PFSK-1 (cell line): ENCODE measurements at regions not wholly inside any gene's neighbourhood (a gene's known extent, or its start where the extent isn't known, plus 50 kb on each side); places are given as distances from the start of the nearest gene placed in this dataset.

ENCODE experiments used
- FOXP2 ChIP-seq: optimal IDR thresholded peaks from 2 replicates; pipeline ENCODE3; 2011; ENCODE audit warnings: borderline replicate concordance, control low read depth, inconsistent platforms; ENCODE audit not compliant: insufficient read depth; ENCODE audit errors: extremely low read length, extremely low read depth
- POLR2AphosphoS5 ChIP-seq: IDR thresholded peaks from 2 replicates; pipeline ENCODE4 v1.6.1; 2012; ENCODE audit warnings: low read depth, mild to moderate bottlenecking, control low read depth, low read length, moderate library complexity
- REST ChIP-seq, 2 experiments: IDR thresholded peaks; 2 replicates each; pipeline versions ENCODE4 v1.6.1 to v1.8.0; 2011 to 2012; ENCODE audit warnings: low read depth in 2 of 2, low read length in 2 of 2, control low read depth in 1 of 2, inconsistent platforms in 1 of 2, mild to moderate bottlenecking in 1 of 2, moderate library complexity in 1 of 2; ENCODE audit not compliant: insufficient read depth in 1 of 2
- SIN3A ChIP-seq: IDR thresholded peaks from 2 replicates; pipeline ENCODE4 v1.6.1; 2012; ENCODE audit warnings: mild to moderate bottlenecking, low read length, moderate library complexity, borderline replicate concordance; ENCODE audit not compliant: insufficient read depth
- TAF1 ChIP-seq: IDR thresholded peaks from 2 replicates; pipeline ENCODE4 v1.6.1; 2012; ENCODE audit warnings: low read length, control low read depth, borderline replicate concordance; ENCODE audit not compliant: insufficient read depth

GRCh38 chr4:52198294-52198693, 147.2 kb downstream of the SPATA18 start:
- TF ChIP-seq REST (IDR thresholded peaks at IDR 0.05; ENCODE audit: insufficient read depth in 1 of 2, low read depth in 2 of 2, low read length in 2 of 2), result no peak
- no peak for TF ChIP-seq POLR2AphosphoS5
- TF ChIP-seq TAF1, result no peak
- no peak for TF ChIP-seq FOXP2
- no peak for TF ChIP-seq SIN3A
